Spleen (tissue), 11 donors: ENCODE measurements at regions not wholly inside any gene's neighbourhood (a gene's known extent, or its start where the extent isn't known, plus 50 kb on each side); places are given as distances from the start of the nearest gene placed in this dataset.

ENCODE experiments used
- DNase-seq: peaks from one replicate; pipeline ENCODE4 v3.0.0-alpha.2; 2020
- H3K27ac ChIP-seq, 8 donors: fragments of 200-600 bp; sonication (generic) in 7 of 8; 1 replicate in 4 of 8; 2 replicates in 4 of 8; pipeline versions ENCODE4 v1.5.0 to v1.8.0; 2016 to 2021; ENCODE audit warnings: inconsistent platforms in 4 of 8, mild to moderate bottlenecking in 4 of 8, moderate library complexity in 1 of 8
- H3K27me3 ChIP-seq, 7 donors: fragments of 200-600 bp; sonication (generic) in 6 of 7; replicated peaks in 1 of 7; 1 replicate in 4 of 7; 2 replicates in 3 of 7; pipeline versions ENCODE4 v1.5.0 to v1.8.0; 2016 to 2021; ENCODE audit warnings: inconsistent platforms in 3 of 7, mild to moderate bottlenecking in 1 of 7
- H3K36me3 ChIP-seq, 6 donors: fragments of 200-600 bp; sonication (generic) in 5 of 6; 1 replicate in 4 of 6; 2 replicates in 2 of 6; pipeline versions ENCODE4 v1.5.0 to v1.8.0; 2016 to 2021; ENCODE audit warnings: inconsistent platforms in 2 of 6
- H3K4me1 ChIP-seq, 6 donors: fragments of 200-600 bp; sonication (generic) in 5 of 6; 1 replicate in 3 of 6; 2 replicates in 3 of 6; pipeline versions ENCODE4 v1.5.0 to v1.8.0; 2016 to 2021; ENCODE audit warnings: inconsistent platforms in 3 of 6
- H3K4me3 ChIP-seq, 8 donors: fragments of 200-600 bp; sonication (generic) in 7 of 8; 1 replicate in 4 of 8; 2 replicates in 4 of 8; pipeline versions ENCODE4 v1.5.0 to v1.8.0; 2016 to 2021; ENCODE audit warnings: inconsistent platforms in 4 of 8, mild to moderate bottlenecking in 4 of 8, moderate library complexity in 2 of 8
- H3K9me3 ChIP-seq, 8 donors: fragments of 200-600 bp; sonication (generic) in 7 of 8; 1 replicate in 4 of 8; 2 replicates in 4 of 8; pipeline versions ENCODE4 v1.5.0 to v1.8.0; 2016 to 2021; ENCODE audit warnings: inconsistent platforms in 4 of 8
- POLR2A ChIP-seq, 3 donors: fragments of 450-650 bp; IDR thresholded peaks; one replicate each; pipeline ENCODE4 v1.5.1; 2017; ENCODE audit warnings: antibody characterized with exemption in 3 of 3, mild to moderate bottlenecking in 1 of 3
- POLR2AphosphoS5 ChIP-seq, 3 donors: sonication (generic); formaldehyde crosslinking; IDR thresholded peaks; one replicate each; pipeline ENCODE4 v1.5.1; 2017; ENCODE audit warnings: antibody characterized with exemption in 3 of 3
- WGBS, 5 donors: extraction: QIAGEN DNeasy Blood & Tissue Kit in 3 of 5; methylation state at CpG; one replicate each; pipeline versions ENCODE4 v1.1.5 to v1.1.7; 2013 to 2018; 5-methylcytosine and 5-hydroxymethylcytosine counted together
- intact Hi-C: fragments of 100-400 bp; cut with DNase I; formaldehyde crosslinking; loops from one replicate; pipeline ENCODE4 v1.15.0; 2023; ENCODE audit warnings: low total_unique reads
- TF ChIP-seq, protein P1 (sequence below), 11 experiments: fragments of 200-600 bp in 7 of 11; fragments of 450-650 bp in 4 of 11; sonication (generic) in 4 of 11; IDR thresholded peaks in 8 of 11; conservative IDR thresholded peaks in 3 of 11; 1 replicate in 7 of 11; 2 replicates in 4 of 11; pipeline versions ENCODE4 v1.4.0 to v1.8.0; 2016 to 2021; ENCODE audit warnings: antibody characterized with exemption in 11 of 11, inconsistent platforms in 4 of 11, mild to moderate bottlenecking in 1 of 11
- donor health status: healthy with polysubstance abuse.
- donor health status: DM: no; HTN: no; CAD: no; lungs with moderate emphysema.
- donor health status: DM: no; HTN: no; CAD: no.
- donor health status: Bipolar disorder and iron deficiency.
- donor health status: healthy.
- donor health status: DM: no; HTN: no; CAD: no.
- donor health status: DM: yes; HTN: yes; CAD: no.

GRCh38 chr4:131382839-131383238 is 1766.3 kb upstream of the PCDH10 start:
- Histone ChIP-seq H3K36me3 (no peaks in the 10 kb centered on the region), H3K9me3 (peaks cover 0 to 33% (median 7%) of the 10 kb centered on the region in 8 donors), H3K4me1 (no peaks in the 10 kb centered on the region), H3K27ac (no peak overlapping the region), H3K27me3 (no peaks in the 10 kb centered on the region), H3K4me3 (no peak overlapping the region)
- no peak for DNase-seq
- TF ChIP-seq, protein P1, sequence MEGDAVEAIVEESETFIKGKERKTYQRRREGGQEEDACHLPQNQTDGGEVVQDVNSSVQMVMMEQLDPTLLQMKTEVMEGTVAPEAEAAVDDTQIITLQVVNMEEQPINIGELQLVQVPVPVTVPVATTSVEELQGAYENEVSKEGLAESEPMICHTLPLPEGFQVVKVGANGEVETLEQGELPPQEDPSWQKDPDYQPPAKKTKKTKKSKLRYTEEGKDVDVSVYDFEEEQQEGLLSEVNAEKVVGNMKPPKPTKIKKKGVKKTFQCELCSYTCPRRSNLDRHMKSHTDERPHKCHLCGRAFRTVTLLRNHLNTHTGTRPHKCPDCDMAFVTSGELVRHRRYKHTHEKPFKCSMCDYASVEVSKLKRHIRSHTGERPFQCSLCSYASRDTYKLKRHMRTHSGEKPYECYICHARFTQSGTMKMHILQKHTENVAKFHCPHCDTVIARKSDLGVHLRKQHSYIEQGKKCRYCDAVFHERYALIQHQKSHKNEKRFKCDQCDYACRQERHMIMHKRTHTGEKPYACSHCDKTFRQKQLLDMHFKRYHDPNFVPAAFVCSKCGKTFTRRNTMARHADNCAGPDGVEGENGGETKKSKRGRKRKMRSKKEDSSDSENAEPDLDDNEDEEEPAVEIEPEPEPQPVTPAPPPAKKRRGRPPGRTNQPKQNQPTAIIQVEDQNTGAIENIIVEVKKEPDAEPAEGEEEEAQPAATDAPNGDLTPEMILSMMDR (IDR thresholded peaks at IDR 0.05 in 8 of 11, conservative IDR thresholded peaks at IDR 0.05 in 3 of 11): no peak
- TF ChIP-seq POLR2A (IDR thresholded peaks at IDR 0.05) (no peak), POLR2AphosphoS5 (IDR thresholded peaks at IDR 0.05) (no peak)
- WGBS, 5 donors: 75 to 85% (median 77%) methylated on average over 4 of the region's 4 CpGs
- intact Hi-C loops: no loop called here

DNA sequence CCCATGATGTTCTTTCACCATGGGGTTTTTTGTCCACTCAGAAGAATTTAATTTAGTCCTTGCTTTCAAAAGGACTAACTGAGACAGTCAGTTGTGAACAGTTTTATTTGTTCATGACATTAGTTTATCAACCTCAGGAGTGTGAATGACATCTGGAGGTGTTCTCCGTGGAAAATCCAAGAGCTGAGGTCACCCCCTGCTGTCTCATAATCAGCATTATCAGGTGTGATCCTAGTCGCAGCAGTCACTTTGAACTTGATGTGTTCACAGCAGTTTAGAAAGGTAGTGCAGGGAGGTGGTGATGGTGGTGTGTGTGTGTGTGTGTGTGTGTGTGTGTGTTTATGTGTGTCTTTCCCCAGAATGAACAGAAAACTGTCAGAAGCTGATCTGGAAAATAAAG is 1760.8 kb upstream of the PCDH10 start:
- peaks cover 0 to 18% (median 5%) of the 10 kb centered on the region in 8 donors for H3K9me3 ChIP-seq
- no peak overlapping the region for H3K4me3 ChIP-seq
- no peaks in the 10 kb centered on the region for H3K36me3 ChIP-seq
- H3K4me1 ChIP-seq: no peaks in the 10 kb centered on the region
- intact Hi-C loops: no loop called here
- TF ChIP-seq POLR2AphosphoS5 (IDR thresholded peaks at IDR 0.05) (no peak), POLR2A (IDR thresholded peaks at IDR 0.05) (no peak)
- TF ChIP-seq, protein P1 (IDR thresholded peaks at IDR 0.05 in 8 of 11, conservative IDR thresholded peaks at IDR 0.05 in 3 of 11): no peak
- no peaks in the 10 kb centered on the region for H3K27me3 ChIP-seq
- no peak for DNase-seq
- H3K27ac ChIP-seq: no peak overlapping the region
- 38 to 56% (median 44%) methylated on average over 2 of the region's 2 CpGs for whole genome bisulfite sequencing, 5 donors

- Histone ChIP-seq H3K36me3 (no peaks in the 10 kb centered on the region), H3K4me3 (no peak overlapping the region), H3K27me3 (no peaks in the 10 kb centered on the region), H3K27ac (no peak overlapping the region), H3K9me3 (peaks cover 0 to 25% (median 18%) of the 10 kb centered on the region in 8 donors), H3K4me1 (no peaks in the 10 kb centered on the region)
- DNase-seq: no peak
- WGBS, 5 donors: 73 to 87% (median 77%) methylated on average over 8 of the region's 8 CpGs
- TF ChIP-seq, protein P1 (IDR thresholded peaks at IDR 0.05 in 8 of 11, conservative IDR thresholded peaks at IDR 0.05 in 3 of 11): no peak
- TF ChIP-seq POLR2A (IDR thresholded peaks at IDR 0.05): no peak
- TF ChIP-seq POLR2AphosphoS5 (IDR thresholded peaks at IDR 0.05): no peak
- intact Hi-C loops: no loop called here
Measured at GRCh38 chr4:131408102-131408501, 1741.0 kb upstream of the PCDH10 start.

- no peak for DNase-seq
- Histone ChIP-seq H3K36me3 (no peaks in the 10 kb centered on the region), H3K27ac (no peak overlapping the region), H3K4me1 (no peaks in the 10 kb centered on the region), H3K27me3 (no peaks in the 10 kb centered on the region), H3K4me3 (no peak overlapping the region), H3K9me3 (peaks cover 0 to 35% (median 23%) of the 10 kb centered on the region in 8 donors)
- intact Hi-C loops: no loop called here
- 59 to 84% (median 68%) methylated on average over 1 of the region's 1 CpG for WGBS, 5 donors
- no peak for TF ChIP-seq POLR2AphosphoS5 (IDR thresholded peaks at IDR 0.05)
- no peak for TF ChIP-seq POLR2A (IDR thresholded peaks at IDR 0.05)
- TF ChIP-seq, protein P1 (IDR thresholded peaks at IDR 0.05 in 8 of 11, conservative IDR thresholded peaks at IDR 0.05 in 3 of 11): no peak
Measured at GRCh38 chr4:131411393-131411792, 1737.7 kb upstream of the PCDH10 start.
